ENCODE measurements at regions not wholly inside any gene's neighbourhood (a gene's known extent, or its start where the extent isn't known, plus 50 kb on each side); places are given as distances from the start of the nearest gene placed in this dataset.
"Not testable (repeated sequence)": the region's sequence is repeated elsewhere in the genome, so short reads cannot be mapped to it uniquely, and the experiment has no call there.

DNA sequence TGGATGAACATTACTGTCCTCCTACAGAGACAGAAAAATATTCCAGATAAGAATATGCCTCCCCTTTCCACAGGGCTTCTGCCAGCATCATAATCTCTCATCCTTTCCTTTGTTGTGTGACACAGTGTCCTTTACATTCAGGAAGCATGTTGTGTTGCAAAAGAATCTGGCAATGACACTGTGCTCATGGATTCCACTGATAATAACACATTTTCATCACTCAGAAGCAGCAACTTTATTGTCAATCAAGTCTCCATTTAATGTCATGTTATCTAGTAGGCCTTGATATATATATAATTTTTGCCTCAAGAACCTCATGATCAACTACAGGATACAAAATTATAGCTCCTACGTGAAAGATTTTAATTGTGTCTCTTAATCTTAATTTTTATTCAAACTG lies 833.9 kb downstream of the FSTL5 start:
- DNase-seq: no peak

DNA sequence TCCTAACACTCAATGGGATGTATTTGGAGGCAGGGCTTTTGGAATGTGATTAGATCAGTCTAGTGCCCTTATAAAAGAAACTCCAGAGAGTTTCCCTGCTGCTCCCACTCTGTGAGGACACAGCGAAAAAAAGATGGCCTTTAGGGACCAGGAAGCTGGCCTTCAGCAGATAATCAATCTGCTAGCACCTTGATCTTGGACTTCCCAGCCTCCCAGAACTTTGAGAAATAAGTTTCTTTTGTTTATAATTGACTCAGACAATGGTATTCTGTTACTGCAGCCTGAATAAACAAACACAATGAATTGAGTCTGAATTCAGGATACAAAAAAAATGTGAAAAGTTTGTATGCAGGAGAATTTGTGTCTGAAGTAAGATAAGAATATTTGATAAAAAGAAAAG lies 842.1 kb downstream of the FSTL5 start:
- no peak for DNase-seq

DNA sequence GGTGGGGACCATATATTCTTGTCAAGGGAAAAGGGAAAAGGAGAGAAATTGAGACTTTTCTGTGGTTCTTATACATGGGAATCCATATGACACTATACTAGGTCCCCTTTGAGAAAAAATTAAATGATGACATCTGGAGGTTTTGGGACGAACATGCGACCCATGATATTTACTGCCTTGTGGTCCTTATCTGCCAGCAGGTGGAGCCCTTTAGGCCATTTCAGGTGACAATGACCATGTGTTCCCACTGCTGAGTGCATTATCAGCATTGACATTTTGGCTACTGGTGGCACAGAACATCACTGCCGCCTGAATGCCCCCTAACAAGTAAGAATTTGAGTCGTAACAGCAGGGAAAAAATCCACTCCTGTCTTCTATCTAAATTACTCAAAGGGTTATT lies 843.4 kb downstream of the FSTL5 start:
- peak; percentile 77 for DNase-seq

DNA sequence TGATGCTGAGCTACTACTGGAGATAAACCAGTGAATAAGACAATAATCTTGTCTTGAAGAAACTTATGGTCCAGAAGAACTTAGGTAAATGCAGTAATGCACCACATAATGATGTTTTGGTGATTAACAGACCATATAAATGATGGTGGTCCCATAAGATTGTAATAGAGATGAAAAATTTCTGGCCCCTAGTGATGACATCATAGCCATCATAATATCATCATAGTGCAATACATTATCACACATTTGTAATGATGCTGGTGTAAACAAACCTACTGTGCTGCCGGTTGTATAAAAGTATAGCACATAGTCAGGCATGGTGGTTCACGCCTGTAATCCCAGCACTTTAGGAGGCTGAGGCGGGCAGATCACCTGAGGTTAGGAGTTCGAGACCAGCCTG lies 846.8 kb downstream of the FSTL5 start:
- no peak for DNase-seq

DNA sequence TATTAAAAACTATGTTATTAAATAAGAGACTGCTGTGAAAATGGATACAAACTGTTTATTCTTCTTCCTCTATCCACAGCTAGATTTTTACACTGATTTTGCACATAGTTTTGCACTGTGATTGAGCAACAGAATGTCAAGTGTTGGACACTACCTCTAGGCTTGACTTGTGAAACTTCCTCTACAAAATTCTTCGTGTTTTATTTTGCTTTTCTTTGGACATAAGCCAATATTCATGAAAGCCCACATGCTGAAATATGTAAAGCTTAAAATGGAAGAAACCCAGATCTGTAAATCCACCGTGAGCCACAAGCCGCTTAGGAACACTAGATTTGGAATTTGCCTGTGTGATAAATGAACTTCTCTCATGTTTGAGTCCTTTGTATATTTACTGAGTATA lies 849.4 kb downstream of the FSTL5 start:
- DNase-seq: no peak

DNA sequence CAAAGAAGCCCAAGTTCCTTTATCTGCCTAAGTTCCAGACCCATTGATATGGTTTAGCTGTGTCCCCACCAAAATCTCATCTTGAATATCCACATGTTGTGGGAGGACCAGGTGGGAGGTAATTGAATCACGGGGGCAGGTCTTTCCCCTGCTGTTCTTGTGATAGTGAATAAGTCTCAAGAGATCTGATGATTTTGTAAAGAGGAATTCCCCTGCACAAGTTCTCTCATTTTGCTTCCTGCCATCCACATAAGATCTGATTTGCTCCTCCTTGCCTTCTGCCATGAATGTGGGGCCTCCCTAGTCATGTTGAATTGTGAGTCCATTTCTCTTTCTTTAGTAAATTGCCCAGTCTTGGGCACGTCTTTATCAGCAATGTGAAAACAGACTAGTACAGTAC lies 860.2 kb downstream of the FSTL5 start:
- no peak for DNase-seq

GRCh38 chr4:161291222-161291621 lies 872.6 kb downstream of the FSTL5 start:
- peak; percentile 36 for DNase-seq

DNA sequence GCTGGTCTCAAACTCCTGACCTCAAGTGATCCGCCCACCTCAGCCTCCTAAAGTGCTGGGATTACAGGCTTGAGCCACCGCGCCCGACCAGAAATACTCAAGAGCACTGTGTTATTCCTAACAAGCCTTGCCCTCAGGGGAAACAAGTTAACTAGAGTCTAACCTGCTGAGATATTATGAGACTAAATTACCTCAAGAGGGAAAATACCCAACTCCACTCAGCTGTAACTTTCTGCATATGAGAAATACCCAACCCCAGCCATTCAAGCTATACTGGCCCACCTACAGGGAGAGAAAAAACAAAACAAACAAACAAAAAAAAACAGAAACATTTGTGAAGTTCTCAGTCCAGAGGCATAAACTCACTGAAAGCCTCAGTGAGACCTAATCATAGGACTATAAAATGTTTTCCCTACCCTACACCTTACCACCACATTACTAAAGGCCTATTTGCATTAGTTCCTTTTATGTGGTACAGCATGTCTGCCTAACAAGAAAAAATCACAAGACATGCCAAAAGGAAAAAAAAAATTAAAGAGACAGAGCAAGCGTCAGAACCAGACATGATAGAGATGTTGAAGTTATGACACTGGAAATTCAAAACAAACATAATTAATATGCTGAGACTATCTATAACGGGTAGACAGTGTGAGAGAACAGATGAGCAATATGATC lies 876.0 kb downstream of the FSTL5 start:
- DNase-seq: no peak

DNA sequence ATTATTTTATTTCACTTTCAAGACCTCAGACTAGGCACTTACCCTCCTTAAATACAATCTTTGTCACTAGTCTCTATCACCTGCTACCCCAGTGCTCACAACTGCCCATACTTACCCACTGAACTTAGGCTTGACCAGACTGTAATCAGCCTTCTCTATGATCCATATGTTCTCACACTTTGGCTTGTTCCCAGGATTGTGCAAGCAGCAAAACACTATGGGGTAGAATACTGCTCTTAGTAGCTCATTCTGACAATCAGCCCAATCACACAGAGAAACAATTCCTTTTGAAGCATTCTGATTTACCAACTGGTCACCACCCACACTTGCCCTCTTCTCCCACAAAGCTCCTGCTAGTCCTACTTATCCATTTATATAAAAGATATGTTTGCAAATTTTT lies 878.3 kb downstream of the FSTL5 start:
- DNase-seq: peak; percentile 16

GRCh38 chr4:161280929-161281328 lies 882.9 kb downstream of the FSTL5 start:
- no peak for DNase-seq

GRCh38 chr4:161279095-161279494 lies 884.7 kb downstream of the FSTL5 start:
- no peak for DNase-seq

DNA sequence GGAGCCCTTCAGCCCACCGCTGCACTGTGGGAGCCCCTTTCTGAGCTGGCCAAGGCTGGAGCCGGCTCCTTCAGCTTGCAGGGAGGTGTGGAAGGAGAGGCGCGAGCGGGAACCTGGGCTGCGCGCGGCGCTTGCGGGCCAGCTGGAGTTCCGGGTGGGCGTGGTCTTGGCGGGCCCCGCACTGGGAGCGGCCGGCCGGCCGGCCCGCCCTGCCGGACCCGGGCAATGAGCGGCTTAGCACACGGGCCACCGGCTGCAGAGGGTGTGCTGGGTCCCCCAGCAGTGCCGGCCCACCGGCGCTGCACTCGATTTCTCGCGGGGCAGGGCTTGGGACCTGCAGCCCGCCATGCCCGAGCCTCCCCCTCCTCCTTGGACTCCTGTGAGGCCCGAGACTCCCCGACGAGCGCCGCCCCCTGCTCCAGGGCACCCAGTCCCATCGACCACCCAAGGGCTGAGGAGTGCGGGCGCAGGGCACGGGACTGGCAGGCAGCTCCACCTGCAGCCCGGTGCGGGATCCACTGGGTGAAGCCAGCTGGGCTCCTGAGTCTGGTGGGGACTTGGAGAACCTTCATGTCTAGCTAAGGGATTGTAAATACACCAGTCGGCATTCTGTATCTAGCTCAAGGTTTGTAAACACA lies 886.5 kb downstream of the FSTL5 start:
- DNase-seq: not testable (repeated sequence)

DNA sequence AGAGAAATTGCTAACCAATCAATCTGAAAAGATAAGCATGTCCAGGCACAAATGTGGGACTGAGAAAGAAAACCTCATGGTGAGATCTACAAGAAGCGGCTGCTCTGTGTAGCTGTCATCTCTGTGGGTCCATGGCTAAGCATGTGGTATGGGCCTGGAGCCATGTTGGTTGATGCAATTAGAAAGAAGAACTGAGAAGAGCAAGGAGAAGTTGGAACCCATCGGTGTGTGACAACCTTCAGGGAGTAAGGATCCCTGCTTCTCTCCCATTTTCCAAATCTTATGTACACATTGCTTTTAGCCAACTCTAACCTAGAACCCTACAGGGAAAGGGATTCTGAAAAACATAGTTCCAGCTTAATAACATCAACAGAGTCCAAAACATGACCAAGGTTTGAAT lies 890.2 kb downstream of the FSTL5 start:
- DNase-seq: no peak

DNA sequence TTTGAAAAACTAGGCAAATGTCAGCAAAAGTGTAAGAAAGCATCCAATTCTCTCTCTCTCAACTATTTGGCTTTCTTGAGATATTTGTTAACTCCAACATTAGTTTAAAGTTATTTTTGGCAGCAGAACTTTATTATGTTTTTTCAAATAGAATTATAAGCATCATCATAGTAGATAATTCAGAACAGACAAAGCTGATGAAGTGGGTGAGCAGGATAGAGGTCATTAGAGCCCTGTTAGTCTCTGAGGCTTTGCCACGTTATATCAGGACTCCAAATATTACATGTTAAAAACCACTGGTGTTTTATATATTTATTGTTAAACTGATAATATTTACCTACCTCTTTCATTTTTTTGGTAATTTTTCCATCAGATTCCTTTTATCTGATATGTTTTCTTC lies 903.0 kb downstream of the FSTL5 start:
- no peak for DNase-seq

DNA sequence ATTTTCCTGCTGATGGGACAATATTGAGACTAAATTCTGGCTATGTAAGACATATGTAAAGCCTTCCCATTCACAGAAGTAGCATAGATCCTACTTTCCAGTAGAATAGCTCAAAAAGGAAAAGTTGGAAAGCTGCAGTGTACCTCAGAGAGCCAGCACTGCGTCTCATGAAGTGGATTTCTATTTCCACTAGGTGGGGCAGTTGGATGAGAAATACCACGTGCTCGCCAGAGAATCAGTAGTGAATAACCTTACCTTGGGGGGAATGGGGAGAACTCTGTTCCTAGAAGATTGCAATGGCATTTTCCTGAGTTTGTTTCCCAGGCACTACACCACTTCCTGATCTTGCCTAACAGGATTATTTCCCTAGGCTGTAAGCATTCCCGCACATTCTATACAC lies 907.1 kb downstream of the FSTL5 start:
- DNase-seq: peak; percentile 72

- DNase-seq: peak; percentile 23
Observed at GRCh38 chr4:161256172-161256571, 907.6 kb downstream of the FSTL5 start.

- DNase-seq: peak; percentile 66
Observed at GRCh38 chr4:161254375-161254774, 909.4 kb downstream of the FSTL5 start.

DNA sequence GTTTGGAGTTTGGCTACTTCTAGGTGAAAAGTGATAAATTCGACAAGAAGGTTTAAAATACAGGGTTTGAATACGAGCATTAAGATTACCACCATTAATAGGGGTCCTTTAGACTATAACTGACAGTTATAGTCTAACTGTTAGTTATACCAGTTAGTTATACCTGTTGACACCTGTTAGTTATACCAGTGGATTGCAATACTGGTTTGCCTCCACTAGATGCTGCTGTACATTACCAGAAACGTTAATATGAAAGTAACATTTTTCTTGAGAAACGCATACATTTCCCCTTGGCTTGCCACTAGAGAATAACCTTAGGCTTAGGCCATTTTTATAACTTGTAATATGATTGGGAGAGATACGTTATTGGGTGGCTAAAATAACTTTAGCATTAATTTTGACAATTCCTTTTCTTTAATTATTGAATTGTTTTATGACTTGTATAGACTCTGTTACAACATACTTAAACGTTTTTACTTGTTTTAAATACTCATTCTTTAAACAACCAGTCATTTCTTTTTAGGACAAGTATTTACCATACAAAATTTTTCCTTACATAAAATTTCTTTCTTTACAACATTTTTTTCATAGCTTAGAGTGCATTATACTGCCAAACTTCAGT lies 911.2 kb downstream of the FSTL5 start:
- DNase-seq: peak; percentile 84

DNA sequence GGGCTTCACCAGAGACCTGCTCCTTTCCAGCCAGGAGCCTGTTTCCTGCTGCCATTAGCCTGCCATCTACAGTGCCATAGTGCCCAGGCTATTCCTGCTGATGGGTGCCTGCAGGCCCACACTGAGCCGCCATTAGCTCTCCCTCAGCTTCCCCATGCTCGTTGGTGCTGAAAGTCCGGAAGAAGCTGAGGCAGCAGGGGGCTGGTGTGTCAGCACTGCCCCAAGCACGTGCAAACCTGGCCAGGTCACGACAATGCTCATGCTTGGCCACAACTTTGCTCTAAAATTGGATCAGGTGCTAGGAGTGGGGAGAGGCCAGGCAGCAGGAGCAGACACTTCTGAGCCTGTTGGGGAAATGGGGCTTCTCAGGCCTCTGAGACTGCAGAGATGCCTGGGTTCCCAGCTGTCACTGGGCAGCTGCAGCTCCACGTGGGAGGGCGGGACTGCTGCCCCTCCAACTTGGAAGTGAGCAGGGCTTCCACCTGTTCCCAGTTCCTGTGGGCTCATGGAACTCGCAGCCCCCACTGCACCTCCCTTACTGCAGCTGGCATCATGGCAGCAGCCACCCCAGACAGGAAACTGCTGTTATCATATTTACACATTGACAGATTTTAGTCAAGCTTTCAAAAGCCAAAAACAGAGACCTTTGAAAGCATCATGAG lies 913.9 kb downstream of the FSTL5 start:
- DNase-seq: no peak

DNA sequence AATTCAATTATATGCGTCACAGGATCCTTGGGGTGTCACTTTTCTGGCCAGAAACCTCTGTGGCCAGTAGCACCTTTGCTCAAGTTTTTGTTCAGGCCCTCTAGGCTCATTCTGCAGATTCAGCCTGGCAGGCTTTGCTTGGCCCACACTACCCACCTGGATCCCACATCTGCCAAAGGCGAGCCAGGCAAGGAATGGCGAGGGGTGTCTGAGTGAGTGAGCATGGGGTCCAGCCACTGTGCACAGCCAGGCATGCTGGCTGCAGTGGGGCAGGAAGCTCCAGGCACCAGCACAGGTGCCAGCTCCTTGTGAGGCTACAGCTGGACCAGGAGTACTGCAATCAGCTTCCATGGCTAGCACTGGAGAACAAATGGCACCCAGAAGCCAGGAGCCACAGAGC lies 914.9 kb downstream of the FSTL5 start:
- no peak for DNase-seq

GRCh38 chr4:161247831-161248230 lies 916.0 kb downstream of the FSTL5 start:
- DNase-seq: no peak

DNA sequence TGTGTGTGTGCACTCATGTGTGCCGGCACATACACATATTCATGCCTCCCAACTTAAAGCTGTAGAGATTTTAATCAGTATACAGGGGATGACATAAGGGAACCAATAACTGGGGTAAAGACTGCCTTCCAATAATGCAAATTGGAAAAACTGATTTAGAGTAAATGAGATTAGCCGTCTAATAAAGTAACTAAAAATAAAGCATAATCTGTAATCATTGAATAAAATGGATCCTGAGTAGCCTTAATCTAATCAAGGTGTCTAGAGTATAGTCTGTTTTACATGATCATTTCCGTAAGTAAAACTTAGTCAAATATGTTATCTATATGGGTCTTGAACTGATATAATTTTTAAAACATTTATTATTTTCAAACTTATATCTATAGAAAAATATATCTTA lies 925.8 kb downstream of the FSTL5 start:
- no peak for DNase-seq

DNA sequence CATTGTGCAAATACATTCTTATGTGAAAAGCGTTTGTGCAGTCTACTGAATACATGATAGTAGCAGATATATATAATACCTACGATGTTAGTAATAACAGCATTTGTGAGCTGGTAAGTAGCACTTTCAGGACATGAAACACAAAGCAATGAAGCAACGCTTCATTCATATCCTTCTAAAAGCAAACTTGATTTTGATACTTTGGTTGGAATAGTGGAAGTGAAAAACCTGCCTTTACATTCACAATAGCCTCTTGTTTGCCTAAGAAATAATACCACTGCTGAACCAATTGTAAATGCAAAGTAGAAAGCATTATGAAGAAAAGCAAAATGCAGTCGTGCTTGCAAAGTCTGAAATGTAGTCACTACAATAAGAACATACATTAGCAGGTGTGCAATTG lies 926.3 kb downstream of the FSTL5 start:
- DNase-seq: no peak

- DNase-seq: no peak
Observed at GRCh38 chr4:161225327-161225726, 938.5 kb downstream of the FSTL5 start.
